H1 (cell line): ENCODE measurements at regions not wholly inside any gene's neighbourhood (a gene's known extent, or its start where the extent isn't known, plus 50 kb on each side); places are given as distances from the start of the nearest gene placed in this dataset.

ENCODE experiments used
- CTCF ChIA-PET: fragments of 300-600 bp; sonication (Branson Sonifier 250); formaldehyde crosslinking; loops from one replicate; lab custom pipeline; 2021; ENCODE audit not compliant: partially characterized antibody; lab: Charles Lee
- POLR2A ChIA-PET: fragments of 300-600 bp; sonication (Branson Sonifier 250); formaldehyde crosslinking; loops from one replicate; lab custom pipeline; 2021; ENCODE audit warnings: inconsistent platforms; ENCODE audit not compliant: partially characterized antibody; lab: Charles Lee
- DNase-seq, 2 experiments: peaks; one replicate each; pipeline versions ENCODE4 v3.0.0 to v3.0.0-alpha.2; 2010 to 2022; ENCODE audit warnings: low spot score in 2 of 2, low read depth in 1 of 2, mixed read lengths in 1 of 2
- FAIRE-seq: peaks from 2 replicates; lab custom pipeline; 2011; peaks lifted over from hg19 to GRCh38; lab: Jason Lieb, UNC
- H2AFZ ChIP-seq: 2 replicates; pipeline ENCODE4 v1.8.1; 2012; ENCODE audit warnings: low read length, inconsistent platforms
- H2AK5ac ChIP-seq: 2 replicates; pipeline ENCODE4 v1.6.1; 2013; ENCODE audit warnings: low read depth, low read length
- H2BK120ac ChIP-seq: replicated peaks from 2 replicates; pipeline ENCODE3; 2013; ENCODE audit warnings: low read depth, low read length, inconsistent platforms
- H2BK12ac ChIP-seq: 2 replicates; pipeline ENCODE4 v1.6.1; 2013; ENCODE audit warnings: low read depth, low read length
- H2BK15ac ChIP-seq: 2 replicates; pipeline ENCODE4 v1.6.1; 2013; ENCODE audit warnings: low read length
- H2BK20ac ChIP-seq: 2 replicates; pipeline ENCODE4 v1.6.1; 2013; ENCODE audit warnings: low read length
- H2BK5ac ChIP-seq: 2 replicates; pipeline ENCODE4 v1.6.1; 2013; ENCODE audit warnings: low read depth, low read length
- H3K14ac ChIP-seq: 2 replicates; pipeline ENCODE4 v1.6.1; 2013; ENCODE audit warnings: inconsistent platforms; ENCODE audit not compliant: insufficient read length
- H3K18ac ChIP-seq: 2 replicates; pipeline ENCODE4 v1.6.1; 2013; ENCODE audit warnings: low read length; ENCODE audit errors: extremely low read depth
- H3K23ac ChIP-seq: 2 replicates; pipeline ENCODE4 v1.6.1; 2013; ENCODE audit warnings: inconsistent platforms; ENCODE audit not compliant: insufficient read length
- H3K23me2 ChIP-seq: 2 replicates; pipeline ENCODE4 v1.6.1; 2013; ENCODE audit warnings: low read depth, low read length
- H3K27ac ChIP-seq: 2 replicates; pipeline ENCODE4 v1.6.1; 2011; ENCODE audit warnings: low read depth, low read length, inconsistent platforms
- H3K27me3 ChIP-seq, 4 experiments: replicated peaks in 1 of 4; 1 replicate in 1 of 4; 2 replicates in 3 of 4; pipeline versions ENCODE4 v1.6.1 to v1.8.1; 2011 to 2013; ENCODE audit warnings: low read length in 3 of 4, mild to moderate bottlenecking in 3 of 4, inconsistent platforms in 2 of 4, mixed read lengths in 2 of 4, moderate library complexity in 1 of 4; ENCODE audit not compliant: control insufficient read depth in 3 of 4, insufficient read depth in 3 of 4; ENCODE audit errors: extremely low read depth in 1 of 4
- H3K36me3 ChIP-seq, 4 experiments: 2 replicates each; pipeline versions ENCODE4 v1.6.1 to v1.8.1; 2011 to 2013; ENCODE audit warnings: mild to moderate bottlenecking in 4 of 4, low read length in 3 of 4, moderate library complexity in 2 of 4, control low read depth in 1 of 4, inconsistent platforms in 1 of 4; ENCODE audit not compliant: insufficient read depth in 4 of 4, control insufficient read depth in 2 of 4
- H3K4ac ChIP-seq: replicated peaks from 2 replicates; pipeline ENCODE3; 2013; ENCODE audit warnings: low read length, low read depth, mixed read lengths, inconsistent platforms; ENCODE audit not compliant: insufficient read length
- H3K4me1 ChIP-seq, 4 experiments: replicated peaks in 1 of 4; 1 replicate in 1 of 4; 2 replicates in 3 of 4; pipeline versions ENCODE4 v1.6.1 to v1.8.1; 2011 to 2013; ENCODE audit warnings: low read length in 3 of 4, inconsistent platforms in 2 of 4, mixed read lengths in 1 of 4; ENCODE audit not compliant: insufficient read depth in 4 of 4, control insufficient read depth in 3 of 4
- H3K4me2 ChIP-seq, 2 experiments: 2 replicates each; pipeline versions ENCODE4 v1.6.1 to v1.8.1; 2011 to 2013; ENCODE audit warnings: low read depth in 2 of 2, low read length in 2 of 2, control low read depth in 1 of 2, inconsistent platforms in 1 of 2, mild to moderate bottlenecking in 1 of 2; ENCODE audit not compliant: insufficient read depth in 1 of 2
- H3K4me3 ChIP-seq, 4 experiments: fragments of 200-600, 300-600 bp in 1 of 4; sonication (generic), shearing (Covaris generic), sonication (Bioruptor Twin) in 1 of 4; 2 replicates each; pipeline versions ENCODE4 v1.5.1 to v1.8.1; 2011 to 2016; ENCODE audit warnings: low read length in 4 of 4, low read depth in 3 of 4, control low read depth in 2 of 4, inconsistent platforms in 2 of 4, mild to moderate bottlenecking in 2 of 4, mixed read lengths in 1 of 4, moderate library complexity in 1 of 4; ENCODE audit not compliant: insufficient read depth in 2 of 4; ENCODE audit errors: extremely low read depth in 1 of 4
- H3K56ac ChIP-seq: replicated peaks from 2 replicates; pipeline ENCODE3; 2013; ENCODE audit warnings: low read depth, mild to moderate bottlenecking, mixed read lengths, low read length, inconsistent platforms; ENCODE audit not compliant: insufficient read length
- H3K79me1 ChIP-seq: 2 replicates; pipeline ENCODE4 v1.6.1; 2013; ENCODE audit warnings: low read depth, low read length, control low read depth
- H3K79me2 ChIP-seq, 2 experiments: 2 replicates each; pipeline versions ENCODE4 v1.6.1 to v1.8.1; 2012 to 2013; ENCODE audit warnings: low read length in 2 of 2, mild to moderate bottlenecking in 2 of 2, inconsistent platforms in 1 of 2; ENCODE audit not compliant: insufficient read depth in 2 of 2, control insufficient read depth in 1 of 2
- H3K9ac ChIP-seq, 4 experiments: replicated peaks in 1 of 4; 1 replicate in 1 of 4; 2 replicates in 3 of 4; pipeline versions ENCODE4 v1.6.1 to v1.8.1; 2011 to 2013; ENCODE audit warnings: low read depth in 3 of 4, low read length in 3 of 4, control low read depth in 2 of 4, mild to moderate bottlenecking in 2 of 4, moderate library complexity in 2 of 4, inconsistent platforms in 1 of 4; ENCODE audit errors: extremely low read depth in 1 of 4
- H3K9me3 ChIP-seq, 2 experiments: 2 replicates each; pipeline versions ENCODE4 v1.6.1 to v1.8.1; 2012 to 2013; ENCODE audit warnings: mild to moderate bottlenecking in 2 of 2, moderate library complexity in 2 of 2, control low read depth in 1 of 2, inconsistent platforms in 1 of 2, low read depth in 1 of 2, low read length in 1 of 2, mixed read lengths in 1 of 2; ENCODE audit not compliant: insufficient read depth in 2 of 2
- H4K20me1 ChIP-seq, 2 experiments: replicated peaks in 1 of 2; 2 replicates each; pipeline versions ENCODE3 to v1.8.1; 2011 to 2013; ENCODE audit warnings: inconsistent platforms in 2 of 2, low read length in 2 of 2, mild to moderate bottlenecking in 1 of 2; ENCODE audit not compliant: insufficient read depth in 2 of 2, control insufficient read depth in 1 of 2
- H4K5ac ChIP-seq: 2 replicates; pipeline ENCODE4 v1.6.1; 2013; ENCODE audit warnings: low read length, low read depth, mixed read lengths, inconsistent platforms; ENCODE audit not compliant: insufficient read length
- H4K8ac ChIP-seq: 2 replicates; pipeline ENCODE4 v1.8.0; 2013; ENCODE audit warnings: mild to moderate bottlenecking, moderate library complexity, low read length, inconsistent platforms; ENCODE audit not compliant: insufficient read depth; ENCODE audit errors: extremely low read depth
- H4K91ac ChIP-seq: replicated peaks from 2 replicates; pipeline ENCODE3; 2013; ENCODE audit warnings: low read length, mixed read lengths, inconsistent platforms; ENCODE audit not compliant: insufficient read length
- CBX5 ChIP-seq: fragments of 300-800, 300-1000 bp; sonication (generic); IDR thresholded peaks from 2 replicates; pipeline ENCODE4 v1.7.1; 2016; ENCODE audit warnings: antibody characterized with exemption, low read length, low read depth
- CEBPB ChIP-seq: IDR thresholded peaks from 2 replicates; pipeline ENCODE4 v1.6.1; 2012; ENCODE audit warnings: low read depth, low read length
- EZH2 ChIP-seq: fragments of 200-600 bp; sonication (generic); IDR thresholded peaks from 2 replicates; pipeline ENCODE4 v1.7.1; 2012; ENCODE audit warnings: low read depth, mild to moderate bottlenecking, moderate library complexity, low read length, inconsistent platforms; ENCODE audit not compliant: severe bottlenecking
- KDM5A ChIP-seq: fragments of 200-600 bp; IDR thresholded peaks from 2 replicates; pipeline ENCODE4 v1.7.1; 2012; ENCODE audit warnings: mild to moderate bottlenecking, low read length, inconsistent platforms, mixed read lengths
- MAFK ChIP-seq: IDR thresholded peaks from 2 replicates; pipeline ENCODE4 v1.6.1; 2012; ENCODE audit warnings: low read depth, mild to moderate bottlenecking, improper control_type of control experiment, low read length
- MAX ChIP-seq: IDR thresholded peaks from 2 replicates; pipeline ENCODE4 v1.6.1; 2012; ENCODE audit warnings: inconsistent platforms
- RNF2 ChIP-seq: fragments of 200-900, 300-1000 bp; sonication (generic); IDR thresholded peaks from 2 replicates; pipeline ENCODE4 v1.7.1; 2016; ENCODE audit warnings: borderline replicate concordance, low read depth, mild to moderate bottlenecking, antibody characterized with exemption, low read length; ENCODE audit not compliant: poor library complexity, severe bottlenecking; ENCODE audit errors: missing control alignments
- SP4 ChIP-seq: IDR thresholded peaks from 2 replicates; pipeline ENCODE4 v1.6.1; 2012; ENCODE audit warnings: low read length, inconsistent platforms
- WGBS, 2 experiments: shearing (Covaris generic) in 1 of 2; methylation state at CpG; one replicate each; pipeline versions ENCODE4 v1.1.6 to v1.1.7; 2013 to 2015; ENCODE audit warnings: low lambda C conversion rate in 2 of 2, mixed read lengths in 2 of 2, inconsistent platforms in 1 of 2, low coverage in 1 of 2, missing lambda C conversion rate in 1 of 2; ENCODE audit not compliant: insufficient replicate concordance in 2 of 2, insufficient coverage in 1 of 2, insufficient read length in 1 of 2; ENCODE audit errors: extremely low coverage in 1 of 2, missing lambda C conversion rate in 1 of 2; 5-methylcytosine and 5-hydroxymethylcytosine counted together

GRCh38 chr14:40122968-40123648 lies 690.9 kb upstream of the FBXO33 start:
- H3K23ac ChIP-seq, result no peak overlapping the region
- DNase-seq, result no peak

More at GRCh38 chr14:40122968-40123648, 690.9 kb upstream of the FBXO33 start:
- FAIRE-seq, result no peak
- Histone ChIP-seq H3K4me2 (peak overlapping the region in 1 of 2 experiments; percentile 37; a peak in 2 of 4 replicates), H3K9ac (no peak overlapping the region), H3K79me1 (no peaks in the 10 kb centered on the region), H2BK15ac (no peak overlapping the region), H2AFZ (no peak overlapping the region), H3K79me2 (no peaks in the 10 kb centered on the region), H3K56ac (no peak overlapping the region), H3K4me1 (no peaks in the 10 kb centered on the region; a peak in 1 of 7 replicates), H2BK120ac (no peak overlapping the region), H4K20me1 (no peaks in the 10 kb centered on the region), H3K36me3 (no peaks in the 10 kb centered on the region), H3K27ac (no peak overlapping the region), H3K27me3 (no peaks in the 10 kb centered on the region), H4K91ac (no peak overlapping the region), H2BK12ac (no peak overlapping the region), H3K9me3 (no peaks in the 10 kb centered on the region), H2BK20ac (no peak overlapping the region), H3K18ac (no peak overlapping the region), H4K5ac (no peak overlapping the region), H3K4ac (no peak overlapping the region), H4K8ac (no peak overlapping the region), H2AK5ac (no peak overlapping the region), H2BK5ac (no peak overlapping the region), H3K23me2 (no peaks in the 10 kb centered on the region), H3K4me3 (0 out of 8 replicates have a peak overlapping the region, but pooled peaks of 1 of the 4 experiments have one; percentile 16), H3K14ac (no peak overlapping the region)
- ChIA-PET POLR2A (no interaction called here), CTCF (interaction anchor here (1.1 kb wide), 1 partner anchor 27 kb away, joined by 3 read pairs; no protein-coding TSS in a partner anchor)
- 76% methylated on average over 2 of the region's 2 CpGs; no CpG with 5 or more reads in 1 of the 2 experiments for WGBS, 2 experiments
- TF ChIP-seq KDM5A, result no peak
- TF ChIP-seq MAFK, result no peak
- peak; percentile 66; the same call in 1 of the 2 replicates for TF ChIP-seq CEBPB
- TF ChIP-seq EZH2, result no peak
- TF ChIP-seq SP4, result no peak
- TF ChIP-seq MAX, result no peak
- TF ChIP-seq RNF2, result no peak
- no peak for TF ChIP-seq CBX5
